SK-N-SH (cell line): ENCODE measurements at regions not wholly inside any gene's neighbourhood (a gene's known extent, or its start where the extent isn't known, plus 50 kb on each side); places are given as distances from the start of the nearest gene placed in this dataset.
"Not testable (repeated sequence)": the region's sequence is repeated elsewhere in the genome, so short reads cannot be mapped to it uniquely, and the experiment has no call there.

Source experiments
- CTCF ChIA-PET: fragments of 300-600, 350-600 bp; formaldehyde crosslinking; extraction: SDS; loops from one replicate; lab custom pipeline; 2021; lab: Yijun Ruan, JAX
- POLR2A ChIA-PET: fragments of 350-600 bp; sonication (Branson Sonifier 250); formaldehyde crosslinking; extraction: SDS; loops from one replicate; lab custom pipeline; 2020; ENCODE audit warnings: antibody characterized with exemption, inconsistent platforms; lab: Yijun Ruan, JAX
- DNase-seq: peaks from one replicate; pipeline ENCODE4 v3.0.0; 2012
- H2AFZ ChIP-seq: fragments of 200-600 bp; sonication (generic); 2 replicates; pipeline ENCODE4 v1.8.1; 2016; ENCODE audit warnings: antibody characterized with exemption, mild to moderate bottlenecking, low read depth
- H3F3A ChIP-seq: fragments of 200-600 bp; sonication (generic); replicated peaks from 2 replicates; pipeline ENCODE3; 2016; ENCODE audit warnings: antibody characterized with exemption, mild to moderate bottlenecking; ENCODE audit not compliant: insufficient read depth
- H3K27ac ChIP-seq, 2 experiments: fragments of 200-500 bp in 1 of 2; fragments of 200-600 bp in 1 of 2; sonication (Bioruptor generic) in 1 of 2; sonication (generic), shearing (Covaris generic) in 1 of 2; 2 replicates each; pipeline versions ENCODE4 v1.5.1 to v1.6.1; 2014 to 2016; ENCODE audit warnings: low read depth in 2 of 2, inconsistent platforms in 1 of 2, low read length in 1 of 2, mild to moderate bottlenecking in 1 of 2, mixed read lengths in 1 of 2
- H3K27me3 ChIP-seq: fragments of 200-600 bp; sonication (generic), shearing (Covaris generic); 2 replicates; pipeline ENCODE4 v1.6.1; 2016; ENCODE audit warnings: mixed run types; ENCODE audit not compliant: insufficient read depth
- H3K36me3 ChIP-seq, 2 experiments: fragments of 200-500 bp in 1 of 2; fragments of 200-600 bp in 1 of 2; sonication (Bioruptor generic) in 1 of 2; sonication (generic) in 1 of 2; replicated peaks in 1 of 2; 2 replicates each; pipeline versions ENCODE3 to v1.5.1; 2014 to 2016; ENCODE audit warnings: low read length in 1 of 2, mild to moderate bottlenecking in 1 of 2; ENCODE audit not compliant: insufficient read depth in 2 of 2, control insufficient read depth in 1 of 2
- H3K4me1 ChIP-seq, 2 experiments: fragments of 200-500 bp in 1 of 2; fragments of 200-600 bp in 1 of 2; sonication (Bioruptor generic) in 1 of 2; sonication (generic), shearing (Covaris generic) in 1 of 2; 2 replicates each; pipeline versions ENCODE4 v1.5.1 to v1.6.1; 2014 to 2016; ENCODE audit warnings: low read depth in 1 of 2, low read length in 1 of 2, mixed run types in 1 of 2; ENCODE audit not compliant: insufficient read depth in 2 of 2, control insufficient read depth in 1 of 2
- H3K4me2 ChIP-seq: fragments of 200-600 bp; sonication (generic), shearing (Covaris generic); 2 replicates; pipeline ENCODE4 v1.6.1; 2017; ENCODE audit warnings: mixed run types
- H3K4me3 ChIP-seq, 2 experiments: fragments of 200-500 bp in 1 of 2; fragments of 200-600 bp in 1 of 2; sonication (Bioruptor generic) in 1 of 2; sonication (generic), shearing (Covaris generic) in 1 of 2; 2 replicates each; pipeline versions ENCODE4 v1.5.1 to v1.8.1; 2014 to 2016; ENCODE audit warnings: low read depth in 2 of 2, inconsistent platforms in 1 of 2, low read length in 1 of 2, mild to moderate bottlenecking in 1 of 2, mixed read lengths in 1 of 2, moderate library complexity in 1 of 2
- H3K79me2 ChIP-seq: fragments of 200-600 bp; sonication (generic); 2 replicates; pipeline ENCODE4 v1.8.1; 2017; ENCODE audit warnings: mild to moderate bottlenecking; ENCODE audit not compliant: insufficient read depth
- H3K9ac ChIP-seq: fragments of 200-600 bp; sonication (generic); 2 replicates; pipeline ENCODE4 v1.6.1; 2017; ENCODE audit warnings: mixed run types
- H3K9me2 ChIP-seq: fragments of 200-600 bp; sonication (generic); 2 replicates; pipeline ENCODE4 v1.6.1; 2017; ENCODE audit warnings: mixed run types
- H3K9me3 ChIP-seq: fragments of 200-600 bp; sonication (generic); 2 replicates; pipeline ENCODE4 v1.6.1; 2017; ENCODE audit warnings: mixed run types, mild to moderate bottlenecking, moderate library complexity
- H4K20me1 ChIP-seq: fragments of 200-600 bp; sonication (generic); 2 replicates; pipeline ENCODE4 v1.6.1; 2017; ENCODE audit warnings: mild to moderate bottlenecking, mixed run types; ENCODE audit not compliant: insufficient read depth
- FOSL2 ChIP-seq: IDR thresholded peaks from 2 replicates; pipeline ENCODE4 v1.4.0; 2012; ENCODE audit warnings: low read depth, mild to moderate bottlenecking, moderate library complexity, borderline replicate concordance
- RCOR1 ChIP-seq: fragments of 150-350 bp; IDR thresholded peaks from 2 replicates; pipeline ENCODE4 v1.6.1; 2017; ENCODE audit warnings: antibody characterized with exemption, low read length
- WGBS: methylation state at CpG from one replicate; pipeline ENCODE4 v1.1.6; 2017; ENCODE audit warnings: low lambda C conversion rate; 5-methylcytosine and 5-hydroxymethylcytosine counted together
- TF ChIP-seq, protein P1 (sequence below): IDR thresholded peaks from 2 replicates; pipeline ENCODE4 v1.6.1; 2012; ENCODE audit warnings: mild to moderate bottlenecking, low read depth, low read length, moderate library complexity
- TF ChIP-seq, protein P2 (sequence below): fragments of 200-600 bp; sonication (generic); IDR thresholded peaks from 2 replicates; pipeline ENCODE4 v1.6.1; 2017; ENCODE audit warnings: antibody characterized with exemption, mild to moderate bottlenecking, moderate library complexity
- TF ChIP-seq, protein P3 (sequence below): IDR thresholded peaks from 2 replicates; pipeline ENCODE4 v1.4.0; 2012; ENCODE audit warnings: low read depth, borderline replicate concordance

- no peak for DNase-seq
- TF ChIP-seq, protein P1, sequence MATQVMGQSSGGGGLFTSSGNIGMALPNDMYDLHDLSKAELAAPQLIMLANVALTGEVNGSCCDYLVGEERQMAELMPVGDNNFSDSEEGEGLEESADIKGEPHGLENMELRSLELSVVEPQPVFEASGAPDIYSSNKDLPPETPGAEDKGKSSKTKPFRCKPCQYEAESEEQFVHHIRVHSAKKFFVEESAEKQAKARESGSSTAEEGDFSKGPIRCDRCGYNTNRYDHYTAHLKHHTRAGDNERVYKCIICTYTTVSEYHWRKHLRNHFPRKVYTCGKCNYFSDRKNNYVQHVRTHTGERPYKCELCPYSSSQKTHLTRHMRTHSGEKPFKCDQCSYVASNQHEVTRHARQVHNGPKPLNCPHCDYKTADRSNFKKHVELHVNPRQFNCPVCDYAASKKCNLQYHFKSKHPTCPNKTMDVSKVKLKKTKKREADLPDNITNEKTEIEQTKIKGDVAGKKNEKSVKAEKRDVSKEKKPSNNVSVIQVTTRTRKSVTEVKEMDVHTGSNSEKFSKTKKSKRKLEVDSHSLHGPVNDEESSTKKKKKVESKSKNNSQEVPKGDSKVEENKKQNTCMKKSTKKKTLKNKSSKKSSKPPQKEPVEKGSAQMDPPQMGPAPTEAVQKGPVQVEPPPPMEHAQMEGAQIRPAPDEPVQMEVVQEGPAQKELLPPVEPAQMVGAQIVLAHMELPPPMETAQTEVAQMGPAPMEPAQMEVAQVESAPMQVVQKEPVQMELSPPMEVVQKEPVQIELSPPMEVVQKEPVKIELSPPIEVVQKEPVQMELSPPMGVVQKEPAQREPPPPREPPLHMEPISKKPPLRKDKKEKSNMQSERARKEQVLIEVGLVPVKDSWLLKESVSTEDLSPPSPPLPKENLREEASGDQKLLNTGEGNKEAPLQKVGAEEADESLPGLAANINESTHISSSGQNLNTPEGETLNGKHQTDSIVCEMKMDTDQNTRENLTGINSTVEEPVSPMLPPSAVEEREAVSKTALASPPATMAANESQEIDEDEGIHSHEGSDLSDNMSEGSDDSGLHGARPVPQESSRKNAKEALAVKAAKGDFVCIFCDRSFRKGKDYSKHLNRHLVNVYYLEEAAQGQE, result no peak
- TF ChIP-seq, protein P2, sequence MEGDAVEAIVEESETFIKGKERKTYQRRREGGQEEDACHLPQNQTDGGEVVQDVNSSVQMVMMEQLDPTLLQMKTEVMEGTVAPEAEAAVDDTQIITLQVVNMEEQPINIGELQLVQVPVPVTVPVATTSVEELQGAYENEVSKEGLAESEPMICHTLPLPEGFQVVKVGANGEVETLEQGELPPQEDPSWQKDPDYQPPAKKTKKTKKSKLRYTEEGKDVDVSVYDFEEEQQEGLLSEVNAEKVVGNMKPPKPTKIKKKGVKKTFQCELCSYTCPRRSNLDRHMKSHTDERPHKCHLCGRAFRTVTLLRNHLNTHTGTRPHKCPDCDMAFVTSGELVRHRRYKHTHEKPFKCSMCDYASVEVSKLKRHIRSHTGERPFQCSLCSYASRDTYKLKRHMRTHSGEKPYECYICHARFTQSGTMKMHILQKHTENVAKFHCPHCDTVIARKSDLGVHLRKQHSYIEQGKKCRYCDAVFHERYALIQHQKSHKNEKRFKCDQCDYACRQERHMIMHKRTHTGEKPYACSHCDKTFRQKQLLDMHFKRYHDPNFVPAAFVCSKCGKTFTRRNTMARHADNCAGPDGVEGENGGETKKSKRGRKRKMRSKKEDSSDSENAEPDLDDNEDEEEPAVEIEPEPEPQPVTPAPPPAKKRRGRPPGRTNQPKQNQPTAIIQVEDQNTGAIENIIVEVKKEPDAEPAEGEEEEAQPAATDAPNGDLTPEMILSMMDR, result 0 out of 2 replicates have a peak, but pooled peaks have one; percentile 13
- Histone ChIP-seq H3K4me1 (no peaks in the 10 kb centered on the region), H3K9ac (no peak overlapping the region), H3K79me2 (no peaks in the 10 kb centered on the region), H3K36me3 (no peaks in the 10 kb centered on the region), H3F3A (no peaks in the 10 kb centered on the region), H3K4me3 (no peak overlapping the region), H2AFZ (no peak overlapping the region), H3K27ac (no peak overlapping the region), H4K20me1 (no peaks in the 10 kb centered on the region), H3K9me2 (no peaks in the 10 kb centered on the region), H3K4me2 (no peak overlapping the region), H3K9me3 (no peaks in the 10 kb centered on the region), H3K27me3 (no peaks in the 10 kb centered on the region)
- POLR2A ChIA-PET, result no interaction called here
- CTCF ChIA-PET, result no interaction called here
- 0% methylated on average over 1 of the region's 1 CpG for WGBS
These were observed 170.4 kb upstream of the FGF16 start for GRCh38 chrX:77276742-77277141.

GRCh38 chrX:77277911-77278310 lies 169.3 kb upstream of the FGF16 start:
- Histone ChIP-seq H3K4me3 (no peak overlapping the region), H4K20me1 (no peaks in the 10 kb centered on the region), H3K9me3 (no peaks in the 10 kb centered on the region), H2AFZ (no peak overlapping the region), H3K9ac (no peak overlapping the region), H3K79me2 (no peaks in the 10 kb centered on the region), H3K27me3 (no peaks in the 10 kb centered on the region), H3K4me2 (no peak overlapping the region), H3K36me3 (no peaks in the 10 kb centered on the region), H3K9me2 (no peaks in the 10 kb centered on the region), H3K4me1 (no peaks in the 10 kb centered on the region), H3F3A (no peaks in the 10 kb centered on the region), H3K27ac (no peak overlapping the region)
- DNase-seq, result no peak
- ChIA-PET CTCF (no interaction called here), POLR2A (no interaction called here)
- WGBS, result 7% methylated on average over 2 of the region's 2 CpGs
- TF ChIP-seq RCOR1 (no peak), FOSL2 (no peak)
- TF ChIP-seq, protein P3, sequence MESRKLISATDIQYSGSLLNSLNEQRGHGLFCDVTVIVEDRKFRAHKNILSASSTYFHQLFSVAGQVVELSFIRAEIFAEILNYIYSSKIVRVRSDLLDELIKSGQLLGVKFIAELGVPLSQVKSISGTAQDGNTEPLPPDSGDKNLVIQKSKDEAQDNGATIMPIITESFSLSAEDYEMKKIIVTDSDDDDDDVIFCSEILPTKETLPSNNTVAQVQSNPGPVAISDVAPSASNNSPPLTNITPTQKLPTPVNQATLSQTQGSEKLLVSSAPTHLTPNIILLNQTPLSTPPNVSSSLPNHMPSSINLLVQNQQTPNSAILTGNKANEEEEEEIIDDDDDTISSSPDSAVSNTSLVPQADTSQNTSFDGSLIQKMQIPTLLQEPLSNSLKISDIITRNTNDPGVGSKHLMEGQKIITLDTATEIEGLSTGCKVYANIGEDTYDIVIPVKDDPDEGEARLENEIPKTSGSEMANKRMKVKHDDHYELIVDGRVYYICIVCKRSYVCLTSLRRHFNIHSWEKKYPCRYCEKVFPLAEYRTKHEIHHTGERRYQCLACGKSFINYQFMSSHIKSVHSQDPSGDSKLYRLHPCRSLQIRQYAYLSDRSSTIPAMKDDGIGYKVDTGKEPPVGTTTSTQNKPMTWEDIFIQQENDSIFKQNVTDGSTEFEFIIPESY, result no peak

DNA sequence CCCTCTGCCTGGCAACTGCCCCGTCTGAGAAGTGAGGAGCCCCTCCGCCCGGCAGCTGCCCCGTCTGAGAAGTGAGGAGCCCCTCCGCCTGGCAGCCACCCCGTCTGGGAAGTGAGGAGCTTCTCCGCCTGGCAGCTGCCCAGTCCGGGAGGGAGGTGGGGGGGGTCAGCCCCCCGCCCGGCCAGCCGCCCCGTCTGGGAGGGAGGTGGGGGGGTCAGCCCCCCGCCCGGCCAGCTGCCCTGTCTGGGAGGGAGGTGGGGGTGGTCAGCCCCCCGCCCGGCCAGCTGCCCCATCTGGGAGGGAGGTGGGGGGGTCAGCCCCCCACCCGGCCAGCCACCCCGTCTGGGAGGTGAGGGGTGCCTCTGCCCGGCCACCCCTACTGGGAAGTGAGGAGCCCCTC lies 167.8 kb upstream of the FGF16 start:
- CTCF ChIA-PET, H3K4me3 ChIP-seq, POLR2A ChIA-PET, H4K20me1 ChIP-seq, H2AFZ ChIP-seq, H3K36me3 ChIP-seq, H3K27ac ChIP-seq, H3K9me2 ChIP-seq, H3K4me1 ChIP-seq, DNase-seq, H3F3A ChIP-seq, H3K9ac ChIP-seq, H3K27me3 ChIP-seq, H3K9me3 ChIP-seq, H3K4me2 ChIP-seq, H3K79me2 ChIP-seq: not testable (repeated sequence)
- no CpG with 5 or more reads among the region's 19 CpGs for WGBS
